Fibroblast of skin of scalp (primary cell): ENCODE measurements at regions not wholly inside any gene's neighbourhood (a gene's known extent, or its start where the extent isn't known, plus 50 kb on each side); places are given as distances from the start of the nearest gene placed in this dataset.

Experiments
- DNase-seq: peaks from one replicate; pipeline ENCODE4 v3.0.0-alpha.2; 2013

DNA sequence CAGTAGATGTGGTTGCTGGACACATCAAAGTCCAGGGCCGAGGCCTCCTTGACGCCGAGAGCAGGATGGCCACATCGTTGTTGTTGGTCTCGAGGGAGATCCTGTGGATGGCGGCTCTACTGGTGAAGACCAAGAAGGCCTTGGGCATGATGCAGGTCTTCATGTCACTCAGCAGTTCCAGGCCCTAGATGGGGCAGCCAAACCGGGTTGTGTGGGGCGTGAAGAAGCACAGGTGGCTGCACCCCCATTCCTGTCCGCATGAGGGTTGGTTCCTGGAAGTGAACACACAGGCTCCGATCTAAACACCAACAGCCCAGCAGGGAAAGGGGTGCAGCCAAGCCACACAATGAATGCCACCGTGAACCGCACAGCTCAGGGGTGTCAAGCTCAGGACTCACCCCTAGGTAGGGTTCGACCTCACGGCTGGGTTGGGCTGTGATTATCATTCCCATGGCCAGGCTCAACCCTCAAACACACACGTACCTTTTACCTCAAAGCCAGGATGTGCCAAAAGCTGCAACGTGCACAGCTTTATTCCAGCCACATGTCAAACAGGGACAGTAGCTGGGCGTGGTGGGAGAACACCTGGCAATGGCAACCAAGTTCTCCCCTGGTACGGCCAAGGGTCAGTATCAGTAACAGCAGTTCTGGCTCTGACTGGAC lies 132.3 kb downstream of the CRYBB2 start:
- DNase-seq = no peak

DNA sequence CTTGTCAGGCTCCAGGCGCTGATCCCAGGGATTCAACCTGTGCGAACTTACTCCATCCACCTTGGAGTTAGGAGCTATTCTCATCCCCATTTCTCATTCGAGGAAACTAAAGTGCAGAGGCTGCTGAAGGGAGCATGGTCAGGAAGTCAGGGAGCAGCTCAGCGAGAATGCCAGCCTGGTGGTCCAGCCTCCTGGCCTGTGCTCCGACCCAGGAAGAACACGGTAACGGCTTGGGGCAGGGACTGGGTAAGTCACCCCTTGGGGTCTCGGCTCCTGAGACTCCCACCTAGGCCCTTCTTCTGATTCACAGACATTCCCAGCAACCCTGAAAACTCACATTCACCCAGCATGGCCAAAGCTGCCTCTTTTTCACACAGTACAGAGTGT lies 132.8 kb downstream of the CRYBB2 start:
- no peak for DNase-seq

DNA sequence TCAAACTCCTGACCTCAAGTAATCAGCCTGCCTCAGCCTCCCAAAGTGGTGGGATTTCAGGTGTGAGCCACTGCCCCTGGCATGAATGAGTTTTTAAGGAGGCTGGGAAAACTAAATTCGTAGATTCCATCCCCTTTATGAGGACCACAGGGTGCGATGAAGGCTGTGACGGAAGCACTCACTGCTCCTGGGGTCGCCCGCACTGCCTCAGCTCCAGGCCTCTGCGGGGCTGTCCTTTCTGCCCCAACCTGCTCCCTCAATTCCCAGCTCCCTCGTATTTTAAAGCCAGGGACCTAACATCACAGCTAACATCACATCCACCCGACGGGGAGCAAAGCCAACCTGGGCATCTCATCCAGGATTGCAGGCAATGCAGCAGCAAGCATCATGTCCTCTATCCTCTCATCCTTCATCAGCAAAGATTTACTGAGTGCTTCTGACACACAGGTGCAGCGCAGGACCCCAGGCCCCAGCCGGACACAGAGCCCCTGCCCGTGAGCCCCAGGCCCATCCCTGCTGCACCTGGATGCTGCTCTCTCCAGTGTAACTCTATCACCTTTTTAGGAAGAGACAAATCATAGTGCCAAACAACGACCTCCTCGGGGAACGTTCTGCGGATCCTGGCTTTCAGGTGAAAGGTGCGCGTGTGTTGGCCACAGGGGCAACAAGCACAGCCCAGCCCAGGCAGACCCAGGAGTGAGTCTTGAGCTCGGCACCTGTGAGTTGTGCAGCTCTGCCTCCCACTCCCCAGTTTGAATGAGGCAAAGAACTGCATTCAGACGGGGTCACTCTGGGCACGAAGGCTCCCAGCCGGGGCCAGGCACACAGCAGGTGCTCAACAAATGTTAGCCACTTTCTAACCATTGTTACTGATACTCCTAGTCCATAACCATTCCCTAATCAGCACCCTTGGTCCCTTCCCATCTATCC lies 134.3 kb downstream of the CRYBB2 start:
- no peak for DNase-seq

DNA sequence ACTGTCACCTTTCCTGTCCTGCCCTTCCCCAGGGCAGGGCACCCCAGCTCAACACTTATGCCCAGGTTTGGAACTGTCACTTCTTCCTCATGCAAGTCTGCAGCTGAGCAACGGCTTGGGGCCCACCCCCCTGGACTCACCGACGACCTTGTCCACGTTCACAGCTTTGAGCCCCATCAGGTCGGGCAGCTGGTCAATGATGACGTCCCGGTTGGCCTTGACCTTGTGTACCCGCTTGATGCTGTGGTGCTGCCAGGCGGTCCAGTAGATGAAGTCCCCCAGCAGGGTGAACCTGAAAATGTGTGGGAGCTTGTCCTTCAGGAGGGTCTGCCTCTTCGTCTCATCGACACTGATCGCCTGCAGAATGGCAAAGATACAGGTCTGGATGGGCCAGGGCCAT lies 135.0 kb downstream of the CRYBB2 start:
- no peak for DNase-seq

DNA sequence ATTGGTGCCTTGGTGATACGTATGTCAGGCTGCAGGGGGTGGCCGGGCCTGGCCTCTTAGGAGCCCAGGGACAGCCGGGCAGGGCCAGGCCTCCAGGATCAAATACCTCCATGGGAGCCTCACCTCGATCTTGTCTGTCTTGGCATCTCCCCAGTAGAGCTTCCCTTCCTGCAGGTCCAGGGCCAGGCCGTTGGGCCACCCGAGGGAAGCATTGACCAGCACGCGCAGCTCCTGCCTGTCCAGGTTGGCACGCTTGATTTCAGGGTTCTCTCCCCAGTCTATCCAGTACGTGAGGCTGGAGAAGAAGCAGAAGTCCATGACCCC lies 137.7 kb downstream of the CRYBB2 start:
- no peak for DNase-seq

DNA sequence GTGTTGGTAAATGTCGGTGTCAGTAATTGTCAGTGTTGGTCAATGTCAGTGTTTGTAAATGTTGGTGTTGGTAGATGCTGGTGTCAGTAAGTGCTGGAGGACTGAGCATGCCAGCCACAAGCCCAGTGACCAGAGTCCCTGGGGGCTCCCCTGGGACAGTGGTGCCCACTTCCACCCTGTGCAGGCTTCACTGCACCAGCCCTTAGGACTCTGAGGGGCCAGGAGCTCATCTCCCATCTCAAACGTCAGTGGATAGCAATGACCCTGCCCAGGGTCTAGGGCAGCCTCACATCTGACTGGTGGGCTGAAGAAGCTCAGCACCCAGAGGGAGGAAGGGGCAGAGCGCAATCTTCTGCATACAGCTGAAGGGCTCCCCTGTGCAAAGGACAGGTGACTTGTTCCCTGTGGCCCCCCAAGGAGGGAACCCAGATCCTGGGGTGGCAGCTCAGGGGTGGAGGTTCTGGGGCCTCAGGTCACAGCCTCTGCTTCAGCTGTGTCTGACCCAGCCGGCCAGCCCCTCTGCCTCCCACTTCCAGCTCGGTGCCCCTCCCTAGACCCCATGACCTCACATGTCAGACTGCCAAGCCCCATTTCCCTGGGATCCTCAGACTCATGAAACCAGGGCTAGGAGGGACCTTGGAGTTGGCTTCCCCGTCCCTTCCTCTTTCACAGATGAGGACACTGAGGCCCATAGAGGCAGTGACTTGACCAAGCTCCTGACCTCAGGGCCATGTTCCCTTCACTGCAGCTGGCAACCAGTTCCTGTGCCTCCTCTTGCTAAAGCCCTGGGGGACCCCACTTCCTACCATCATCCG lies 138.4 kb downstream of the CRYBB2 start:
- no peak for DNase-seq

DNA sequence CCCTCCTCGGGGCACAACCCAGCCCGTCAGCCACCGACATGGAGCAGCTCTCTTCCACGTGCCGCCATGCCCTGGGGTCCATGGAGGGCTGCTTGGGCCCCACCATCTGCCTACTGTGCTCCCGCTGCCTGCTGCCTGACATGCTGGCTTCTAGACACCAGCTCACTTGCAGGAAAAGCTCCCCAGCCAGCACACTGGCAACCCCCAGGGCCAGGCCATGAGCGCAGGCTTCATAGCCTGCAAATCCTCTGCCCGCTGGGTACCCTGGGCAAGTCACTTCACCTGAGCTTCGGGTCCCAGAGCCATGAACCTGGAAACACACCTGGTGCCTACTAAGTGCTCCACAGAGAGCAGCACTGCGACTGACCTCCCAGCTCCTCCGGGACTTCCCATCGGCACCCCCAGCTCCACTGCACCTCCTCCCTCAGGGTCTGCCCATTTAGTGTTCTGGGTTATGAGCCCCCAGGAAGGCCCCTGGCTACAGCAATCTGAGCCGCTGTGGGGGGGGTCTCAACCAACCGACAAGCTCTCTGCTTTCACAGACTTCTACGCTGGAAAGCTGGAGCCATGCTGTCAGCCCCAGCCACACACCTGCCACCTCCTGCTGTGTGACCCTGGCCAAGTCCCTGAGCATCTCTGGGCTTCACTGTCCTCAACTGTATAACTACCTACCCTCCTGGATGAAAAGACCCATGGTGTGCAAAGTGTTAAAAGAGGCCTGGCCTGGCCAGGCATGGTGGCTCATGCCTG lies 139.2 kb downstream of the CRYBB2 start:
- no peak for DNase-seq

DNA sequence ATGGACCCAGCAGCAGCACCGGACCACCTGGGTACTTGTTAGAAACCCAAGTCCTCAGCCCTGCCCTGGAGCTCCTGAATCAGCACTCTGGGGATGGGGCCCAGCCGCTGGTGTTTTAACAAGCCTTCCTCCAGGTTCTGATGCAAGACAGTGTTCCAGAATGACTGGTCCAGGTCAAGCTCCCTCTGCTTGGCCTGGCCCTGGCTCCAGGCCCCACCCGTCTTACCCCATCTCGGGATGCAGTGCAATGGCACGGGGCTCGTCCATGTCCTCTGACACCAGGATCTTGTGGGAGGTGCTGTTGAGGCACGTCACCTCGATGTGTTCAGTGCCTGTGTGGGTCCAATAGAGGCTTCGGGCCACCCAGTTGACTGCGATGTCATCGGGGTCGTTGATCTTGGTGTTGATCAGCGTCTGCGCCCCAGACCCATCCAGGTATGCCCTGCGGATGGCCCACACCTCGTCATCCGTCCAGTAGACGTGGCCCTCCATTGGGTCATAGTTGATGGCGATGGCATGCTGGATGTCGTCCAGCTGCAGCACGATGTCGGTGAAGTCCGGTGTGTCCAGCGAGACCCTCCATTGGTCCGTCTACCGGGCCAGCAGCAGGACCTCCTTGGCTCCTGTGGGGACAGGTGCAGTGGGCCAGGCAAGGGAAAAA lies 140.3 kb downstream of the CRYBB2 start:
- DNase-seq = no peak

DNA sequence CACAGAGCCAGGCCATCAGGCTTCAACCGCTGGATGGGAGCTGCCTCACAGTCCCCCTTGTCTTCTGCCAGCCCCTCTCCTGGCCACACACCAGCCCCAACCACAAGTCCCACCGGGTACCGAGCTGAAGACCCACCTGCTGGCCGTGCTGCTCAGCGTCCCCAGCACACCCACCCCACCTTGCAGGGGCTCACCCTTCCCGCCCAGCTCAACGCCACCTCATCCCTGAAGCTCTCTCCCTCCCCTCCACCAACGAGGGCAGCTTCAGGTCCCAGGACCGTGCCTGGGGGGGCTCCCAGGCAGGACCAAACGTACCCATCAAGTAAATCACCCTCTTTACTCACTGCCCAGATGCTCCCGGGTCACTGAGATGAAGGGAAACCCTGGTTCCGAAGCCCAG lies 141.0 kb downstream of the CRYBB2 start:
- DNase-seq = no peak

DNA sequence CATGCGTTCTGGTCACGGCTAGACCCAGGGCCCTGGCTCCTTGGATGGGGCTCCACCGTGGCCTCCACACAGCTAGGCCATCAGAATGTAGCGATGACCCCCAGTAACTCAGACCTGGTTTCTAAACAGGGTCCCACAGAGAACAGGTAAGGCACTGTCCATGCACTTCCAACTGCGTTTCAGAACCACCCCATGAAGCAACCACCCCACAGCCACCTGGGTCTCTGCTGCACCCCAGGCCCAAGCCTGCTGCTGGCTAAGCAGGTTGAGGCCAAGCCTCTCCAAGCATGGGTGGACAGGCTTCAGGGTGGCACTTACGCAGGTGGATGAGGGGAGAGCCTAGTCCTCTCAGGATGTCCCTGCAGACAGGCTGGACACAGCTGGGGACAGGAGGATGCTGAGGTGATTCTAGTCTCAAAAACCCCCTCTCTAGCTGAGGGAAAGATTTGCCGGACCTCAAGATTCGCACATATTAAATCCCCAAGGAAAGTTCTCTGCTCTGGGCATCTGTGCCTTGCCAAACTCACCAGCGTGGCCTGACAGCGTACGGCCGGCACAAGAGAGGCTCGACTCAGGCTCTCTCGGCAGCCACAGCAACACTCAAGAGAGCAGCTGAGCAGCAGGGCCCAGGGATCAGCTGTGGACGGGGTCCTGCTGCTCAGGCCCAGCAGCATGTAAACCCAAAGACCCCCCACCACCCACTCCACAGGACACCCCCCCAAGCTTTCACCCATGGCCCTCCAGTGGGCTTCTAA lies 141.6 kb downstream of the CRYBB2 start:
- no peak for DNase-seq

DNA sequence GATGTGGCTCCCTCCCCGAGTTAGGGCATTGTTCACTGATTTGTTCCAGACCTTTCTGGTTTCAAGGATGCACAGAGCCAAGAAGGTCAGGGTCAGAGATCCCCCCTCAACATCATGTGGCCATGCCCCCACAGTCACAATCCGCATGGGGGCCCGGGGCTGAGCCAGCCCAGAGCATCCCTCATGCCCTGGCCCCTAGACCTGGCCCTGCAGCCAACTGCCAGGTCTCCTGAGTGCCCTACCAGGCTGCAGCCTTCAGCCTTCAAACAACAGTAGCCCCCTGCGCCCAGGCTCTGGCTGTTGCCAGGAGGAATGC lies 142.4 kb downstream of the CRYBB2 start:
- DNase-seq = no peak

DNA sequence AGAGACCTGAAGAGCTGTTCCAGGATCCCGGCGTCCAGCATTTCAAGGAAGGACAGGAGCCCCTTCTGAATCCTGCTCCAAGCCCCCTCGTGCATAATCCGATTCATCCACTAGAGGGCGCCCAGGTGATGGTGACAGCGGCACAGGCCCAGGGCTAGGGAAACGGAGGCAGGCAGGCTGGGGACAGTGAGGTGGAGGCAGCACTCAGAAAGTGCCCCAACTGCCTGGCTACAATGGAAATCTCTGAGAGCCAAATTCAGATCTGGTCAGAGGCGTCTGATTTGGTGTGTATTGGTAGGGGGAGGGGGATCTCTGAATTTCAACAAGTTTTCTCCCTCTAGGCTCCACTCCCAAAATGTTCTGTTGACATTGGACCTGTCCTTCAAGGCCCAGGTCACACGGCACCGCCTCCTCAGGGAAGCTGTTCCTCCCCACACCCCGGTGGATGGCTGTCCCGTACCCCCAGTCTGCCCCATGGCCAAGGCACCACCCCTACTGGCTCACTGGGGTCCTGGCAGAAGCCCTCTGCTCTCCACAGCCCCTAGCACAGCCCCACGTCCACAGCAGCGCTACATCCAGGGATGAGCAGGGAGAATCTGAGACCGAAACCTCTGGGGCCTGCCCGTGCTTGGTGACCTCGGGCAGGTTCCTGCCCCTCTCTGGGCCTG lies 142.9 kb downstream of the CRYBB2 start:
- DNase-seq = peak; percentile 56

DNA sequence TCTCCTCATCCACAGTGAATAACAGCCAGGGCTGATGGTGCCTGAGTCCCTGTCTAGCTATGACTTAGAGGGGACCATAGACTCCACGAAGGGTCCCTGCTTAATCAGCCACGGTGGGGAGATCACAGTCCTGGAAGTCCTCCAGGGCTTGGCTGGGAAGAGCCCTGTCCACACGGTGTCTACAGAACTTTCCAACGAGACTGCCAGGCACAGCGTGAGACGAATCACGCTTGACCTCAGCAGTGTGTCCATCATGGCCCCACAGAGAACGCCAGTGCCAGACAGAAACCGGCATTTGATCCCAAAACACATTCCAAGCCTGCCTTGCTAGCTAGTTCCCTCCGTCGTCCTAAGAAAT lies 143.4 kb downstream of the CRYBB2 start:
- DNase-seq = no peak

DNA sequence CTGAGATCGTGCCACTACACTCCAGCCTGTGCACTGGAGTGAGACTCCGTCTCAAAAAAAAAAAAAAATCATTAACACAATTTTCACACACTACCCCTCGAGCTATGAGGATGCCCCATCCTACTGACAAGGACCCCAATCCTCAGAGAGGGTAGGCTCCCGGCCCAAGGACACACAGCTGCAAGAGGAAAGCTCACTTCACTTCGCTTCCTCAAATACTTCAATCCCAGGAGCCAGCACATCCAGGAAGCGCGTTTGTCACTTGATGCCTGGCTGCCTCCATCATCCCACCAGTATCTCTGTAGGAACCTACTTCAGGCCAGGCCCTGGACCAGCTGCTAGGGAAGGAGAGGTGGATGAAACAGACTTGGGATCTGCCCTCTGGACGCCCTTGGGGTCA lies 144.0 kb downstream of the CRYBB2 start:
- DNase-seq = no peak

DNA sequence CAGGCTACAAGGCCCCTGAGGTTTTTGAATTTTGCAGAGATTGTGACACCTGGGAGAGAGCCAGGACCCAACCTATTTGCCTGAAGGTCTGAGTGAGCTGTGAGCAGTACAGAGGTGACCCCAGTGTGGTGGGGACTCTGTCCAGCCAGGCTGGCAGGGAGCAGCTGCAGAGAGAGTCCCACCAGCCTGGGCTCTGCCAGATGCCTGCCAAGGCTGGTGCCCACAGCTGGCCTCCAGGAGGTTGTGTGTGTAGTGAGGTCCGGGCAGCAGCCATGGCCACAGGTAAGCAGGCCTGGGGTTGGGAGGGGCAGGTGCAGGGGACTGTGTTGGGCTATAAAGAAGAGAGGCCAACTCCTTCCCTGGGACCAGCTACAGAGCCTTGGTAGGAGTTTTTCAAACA lies 144.8 kb downstream of the CRYBB2 start:
- no peak for DNase-seq

DNA sequence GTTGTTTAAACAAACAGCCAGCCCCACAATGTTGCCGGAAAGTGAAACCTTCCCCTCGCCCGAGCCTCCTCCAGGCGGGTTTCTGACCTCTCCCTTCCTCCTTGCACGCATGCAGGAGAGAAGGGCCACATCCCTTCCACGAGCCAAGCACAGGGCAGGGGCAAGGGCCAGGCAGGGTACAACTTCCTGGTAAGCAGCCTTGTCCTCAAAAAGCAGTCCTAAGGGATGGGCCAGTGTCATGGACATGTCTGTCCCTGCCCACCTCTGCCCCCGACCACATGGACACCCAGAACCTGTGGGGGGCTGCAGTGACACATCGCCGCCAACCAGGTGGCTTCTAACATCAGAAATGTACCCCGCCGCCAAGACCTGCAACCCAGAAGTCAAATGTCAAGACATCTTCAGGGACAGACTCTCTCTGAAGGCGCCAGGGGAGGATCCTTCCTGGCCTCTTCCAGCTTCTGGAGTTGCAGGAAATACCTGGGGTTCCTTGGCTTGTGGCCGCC lies 145.3 kb downstream of the CRYBB2 start:
- no peak for DNase-seq

DNA sequence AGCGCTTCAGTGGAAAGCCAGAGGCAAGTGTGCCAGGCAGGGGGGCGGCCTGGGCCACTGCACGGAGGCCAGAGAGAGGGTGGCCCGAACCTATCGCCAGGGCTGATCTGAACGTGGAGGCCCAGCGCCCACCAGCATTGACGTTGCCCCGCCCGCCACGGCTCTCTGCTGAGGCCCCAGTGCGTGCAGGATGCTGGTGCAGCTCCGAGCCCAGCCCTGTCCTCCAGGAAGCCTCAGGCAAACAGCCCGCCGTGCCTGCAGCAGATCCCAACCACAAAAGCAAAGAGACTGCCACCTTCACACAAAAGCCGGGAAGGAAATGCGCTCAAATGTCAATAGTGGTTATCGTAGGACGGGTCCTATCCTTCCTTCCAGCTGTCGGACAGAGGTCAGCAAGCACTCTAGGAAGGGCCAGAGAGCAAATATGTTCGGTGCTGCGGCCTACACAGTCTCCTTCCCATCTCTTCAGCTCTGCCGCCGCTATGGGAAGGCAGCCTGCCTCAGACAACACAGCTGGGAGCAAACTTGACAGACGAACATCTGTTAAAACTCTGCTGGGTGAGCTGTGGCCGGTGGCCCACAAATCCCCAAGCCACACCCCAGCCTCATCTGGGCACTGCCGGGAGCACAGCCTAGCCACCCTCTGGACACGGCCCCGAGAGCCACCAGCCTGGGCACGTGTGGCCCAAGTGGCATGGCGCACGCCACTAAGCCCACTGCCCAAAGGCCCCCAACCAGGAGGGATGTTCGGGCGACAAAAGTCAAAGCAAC lies 146.2 kb downstream of the CRYBB2 start:
- DNase-seq = no peak

DNA sequence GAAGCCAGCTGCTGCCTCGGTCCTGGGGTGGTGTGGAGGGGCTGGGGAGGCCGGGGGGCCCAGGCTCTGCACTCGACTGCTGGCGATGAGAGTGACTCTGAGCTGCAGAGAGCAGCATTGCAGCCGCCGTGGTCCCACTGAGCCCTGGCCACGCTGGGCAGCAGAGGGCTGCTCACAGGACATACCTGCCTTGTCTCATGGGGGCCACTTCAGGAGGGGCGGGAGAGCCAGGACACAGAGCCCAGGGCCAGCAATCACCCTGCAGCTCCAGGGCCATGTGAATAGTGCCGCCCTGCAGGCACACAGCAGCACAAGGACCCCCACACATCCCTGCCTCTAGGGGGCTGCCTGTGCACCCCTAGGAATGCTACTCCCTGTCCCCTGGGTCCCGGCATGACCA lies 147.0 kb downstream of the CRYBB2 start:
- DNase-seq = no peak

DNA sequence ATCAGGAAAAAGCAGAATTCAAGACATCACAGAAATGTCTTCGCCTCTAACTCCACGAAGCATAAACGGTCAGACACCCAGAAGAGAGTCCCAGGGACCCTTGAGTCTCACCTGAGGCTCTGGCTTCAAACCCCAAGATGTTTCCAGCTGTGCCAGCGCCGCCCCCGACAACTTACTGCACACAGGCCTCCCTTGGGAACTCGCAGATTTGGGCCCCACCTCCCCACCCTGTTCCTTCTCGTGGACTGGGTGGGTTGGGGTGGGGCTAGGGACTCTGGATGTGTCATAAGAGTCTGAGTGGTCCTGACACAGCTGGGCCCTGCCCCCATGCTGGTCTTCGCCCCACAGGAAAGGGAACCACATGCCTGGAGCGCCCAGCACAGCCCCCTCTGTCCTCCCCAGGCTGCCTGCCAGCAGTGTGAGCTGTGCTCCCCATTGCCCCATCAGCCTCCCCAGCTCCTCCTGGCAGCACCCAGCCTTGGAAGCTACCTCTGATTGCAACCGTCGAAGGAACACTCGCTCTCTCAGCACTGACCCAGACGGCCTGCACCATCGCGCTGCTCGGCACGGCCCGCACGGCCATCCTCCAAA lies 147.5 kb downstream of the CRYBB2 start:
- DNase-seq = peak; percentile 15

DNA sequence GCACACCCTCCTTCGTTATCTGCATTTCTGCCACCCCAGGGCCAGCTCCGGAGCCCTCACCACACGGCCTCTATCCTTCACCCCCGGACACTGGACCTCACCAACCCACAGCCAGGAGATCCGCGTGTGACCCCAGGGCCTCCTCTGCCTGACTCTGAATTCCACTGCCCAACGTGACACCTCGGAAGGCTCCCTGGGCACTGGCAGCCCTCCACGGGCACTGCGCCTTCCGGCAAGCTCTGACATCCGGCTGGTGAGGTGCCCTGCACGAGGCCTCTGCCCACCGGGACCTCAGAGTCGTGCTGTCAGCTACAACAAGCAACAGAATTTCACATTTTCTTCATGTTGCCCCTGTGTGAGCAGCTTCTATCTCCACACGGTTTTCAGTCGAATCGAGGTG lies 148.3 kb downstream of the CRYBB2 start:
- DNase-seq = no peak
